CD4-positive, CD25-positive, alpha-beta regulatory T cell (primary cell): ENCODE measurements at regions not wholly inside any gene's neighbourhood (a gene's known extent, or its start where the extent isn't known, plus 50 kb on each side); places are given as distances from the start of the nearest gene placed in this dataset.

ENCODE experiments used
- ATAC-seq, 2 donors: fragments of 150-1000 bp; cut with Tn5 transposase; one replicate each; pipeline ENCODE4 v1.10.0; 2021; ENCODE audit warnings: low read depth in 2 of 2, moderate number of reproducible peaks in 2 of 2, moderate library complexity in 1 of 2
- DNase-seq, 3 donors: peaks; one replicate each; pipeline versions ENCODE4 v3.0.0 to v3.0.0-alpha.2; 2012 to 2022; ENCODE audit warnings: mixed read lengths in 1 of 3
- H3K27ac ChIP-seq: one replicate; pipeline ENCODE4 v1.7.0; 2013; ENCODE audit warnings: mild to moderate bottlenecking, low read length; ENCODE audit not compliant: insufficient read depth, poor library complexity, severe bottlenecking
- H3K27me3 ChIP-seq: one replicate; pipeline ENCODE4 v1.7.0; 2013; ENCODE audit warnings: low read length; ENCODE audit not compliant: control insufficient read depth, insufficient read depth
- H3K36me3 ChIP-seq: one replicate; pipeline ENCODE4 v1.7.0; 2013; ENCODE audit warnings: mild to moderate bottlenecking, low read length, moderate library complexity; ENCODE audit not compliant: control insufficient read depth, insufficient read depth
- H3K4me1 ChIP-seq: 2 replicates; pipeline ENCODE4 v1.7.0; 2013; ENCODE audit warnings: mild to moderate bottlenecking, low read length; ENCODE audit not compliant: insufficient read depth, control insufficient read depth, poor library complexity, severe bottlenecking
- H3K4me3 ChIP-seq: one replicate; pipeline ENCODE4 v1.7.0; 2013; ENCODE audit warnings: low read depth, mild to moderate bottlenecking, low read length, moderate library complexity
- H3K9me3 ChIP-seq, 2 experiments: 1 replicate in 1 of 2; 2 replicates in 1 of 2; pipeline ENCODE4 v1.7.0; 2013; ENCODE audit warnings: low read length in 2 of 2, mild to moderate bottlenecking in 1 of 2, moderate library complexity in 1 of 2; ENCODE audit not compliant: control insufficient read depth in 2 of 2
- H3K27ac Mint-ChIP-seq, 3 donors: one replicate each; pipeline ENCODE4 v1.8.0; 2020 to 2022; ENCODE audit warnings: mild to moderate bottlenecking in 3 of 3, mixed read lengths in 3 of 3, moderate library complexity in 2 of 3
- H3K27me3 Mint-ChIP-seq: one replicate; pipeline ENCODE4 v1.8.0; 2022; ENCODE audit warnings: mild to moderate bottlenecking, mixed read lengths
- H3K36me3 Mint-ChIP-seq: one replicate; pipeline ENCODE4 v1.8.0; 2020; ENCODE audit warnings: mixed read lengths
- H3K4me1 Mint-ChIP-seq, 4 donors: one replicate each; pipeline ENCODE4 v1.8.0; 2020 to 2022; ENCODE audit warnings: mixed read lengths in 4 of 4, mild to moderate bottlenecking in 1 of 4
- H3K4me3 Mint-ChIP-seq, 4 donors: one replicate each; pipeline ENCODE4 v1.8.0; 2020 to 2022; ENCODE audit warnings: mild to moderate bottlenecking in 4 of 4, mixed read lengths in 4 of 4, moderate library complexity in 3 of 4
- H3K9me3 Mint-ChIP-seq, 7 donors: one replicate each; pipeline ENCODE4 v1.8.0; 2020 to 2022; ENCODE audit warnings: mixed read lengths in 7 of 7, mild to moderate bottlenecking in 3 of 7, moderate library complexity in 2 of 7

- Mint-ChIP-seq H3K27ac (no peak overlapping the region), H3K27me3 (no peaks in the 10 kb centered on the region), H3K4me3 (peak overlapping the region in 1 of 4 donors; percentile 29), H3K4me1 (no peaks in the 10 kb centered on the region), H3K9me3 (peaks cover 0 to 2% (median 0%) of the 10 kb centered on the region in 7 donors), H3K36me3 (no peaks in the 10 kb centered on the region)
- no peaks in the 10 kb centered on the region for H3K36me3 ChIP-seq
- H3K27ac ChIP-seq: no peak overlapping the region
- no peak for DNase-seq
- no peaks in the 10 kb centered on the region for H3K9me3 ChIP-seq
- H3K4me3 ChIP-seq: no peak overlapping the region
- no peak for ATAC-seq
- no peaks in the 10 kb centered on the region for H3K27me3 ChIP-seq
- no peaks in the 10 kb centered on the region for H3K4me1 ChIP-seq
Measured at GRCh38 chr2:15708161-15708560, 116.5 kb downstream of the DDX1 start.

DNA sequence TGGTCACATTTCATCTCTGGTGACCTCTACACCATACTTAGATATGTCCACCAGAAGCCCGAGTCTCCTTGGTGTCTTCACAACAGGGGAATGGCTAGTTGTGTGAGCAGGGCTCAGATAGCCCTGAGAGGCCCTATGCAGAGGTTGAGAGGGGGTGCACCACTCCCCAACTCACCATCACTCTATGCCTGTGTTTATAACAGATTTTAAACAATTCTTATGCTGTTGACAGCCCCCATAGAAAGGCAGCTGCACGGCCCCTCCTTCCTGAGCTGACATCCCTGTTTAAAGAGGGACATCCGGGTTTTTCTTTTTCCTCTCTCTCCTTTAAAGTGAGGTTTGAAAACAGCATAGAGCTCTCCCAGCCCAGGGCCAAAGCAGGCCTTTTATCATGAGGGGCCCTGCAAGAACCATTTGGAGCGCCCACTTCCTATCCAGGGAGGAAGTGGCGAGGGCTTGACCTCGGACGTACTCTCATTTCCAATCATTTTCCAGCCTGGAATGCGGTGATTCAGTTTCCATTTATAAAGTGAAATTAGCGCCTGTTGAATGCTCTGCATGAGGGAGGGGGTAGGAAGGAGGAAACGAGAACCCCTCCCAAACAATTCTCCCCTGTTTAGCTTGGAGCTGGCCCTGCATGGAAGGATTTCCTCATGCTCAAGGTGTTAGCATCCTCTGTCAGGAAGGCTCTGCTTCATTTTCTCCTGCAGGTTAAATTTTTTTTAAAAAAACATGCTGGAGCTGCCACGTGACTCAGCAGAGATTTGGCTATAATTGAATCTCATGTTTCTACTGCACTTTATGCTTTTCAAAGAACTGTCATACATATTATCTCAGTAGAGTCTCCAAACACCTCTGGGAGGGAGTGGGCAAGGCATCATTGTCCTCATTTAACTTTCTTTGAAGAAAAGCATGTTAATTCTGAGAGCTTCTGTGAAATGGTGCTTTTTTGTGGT is 117.5 kb downstream of the DDX1 start:
- Mint-ChIP-seq H3K36me3 (no peaks in the 10 kb centered on the region), H3K4me1 (no peaks in the 10 kb centered on the region), H3K27ac (no peak overlapping the region), H3K27me3 (no peaks in the 10 kb centered on the region), H3K9me3 (peaks cover 0 to 2% (median 0%) of the 10 kb centered on the region in 7 donors), H3K4me3 (no peak overlapping the region)
- H3K9me3 ChIP-seq: no peaks in the 10 kb centered on the region
- H3K36me3 ChIP-seq: no peaks in the 10 kb centered on the region
- no peak overlapping the region for H3K4me3 ChIP-seq
- H3K4me1 ChIP-seq: no peaks in the 10 kb centered on the region
- no peak overlapping the region for H3K27ac ChIP-seq
- DNase-seq (no peak), ATAC-seq (no peak)
- no peaks in the 10 kb centered on the region for H3K27me3 ChIP-seq

DNA sequence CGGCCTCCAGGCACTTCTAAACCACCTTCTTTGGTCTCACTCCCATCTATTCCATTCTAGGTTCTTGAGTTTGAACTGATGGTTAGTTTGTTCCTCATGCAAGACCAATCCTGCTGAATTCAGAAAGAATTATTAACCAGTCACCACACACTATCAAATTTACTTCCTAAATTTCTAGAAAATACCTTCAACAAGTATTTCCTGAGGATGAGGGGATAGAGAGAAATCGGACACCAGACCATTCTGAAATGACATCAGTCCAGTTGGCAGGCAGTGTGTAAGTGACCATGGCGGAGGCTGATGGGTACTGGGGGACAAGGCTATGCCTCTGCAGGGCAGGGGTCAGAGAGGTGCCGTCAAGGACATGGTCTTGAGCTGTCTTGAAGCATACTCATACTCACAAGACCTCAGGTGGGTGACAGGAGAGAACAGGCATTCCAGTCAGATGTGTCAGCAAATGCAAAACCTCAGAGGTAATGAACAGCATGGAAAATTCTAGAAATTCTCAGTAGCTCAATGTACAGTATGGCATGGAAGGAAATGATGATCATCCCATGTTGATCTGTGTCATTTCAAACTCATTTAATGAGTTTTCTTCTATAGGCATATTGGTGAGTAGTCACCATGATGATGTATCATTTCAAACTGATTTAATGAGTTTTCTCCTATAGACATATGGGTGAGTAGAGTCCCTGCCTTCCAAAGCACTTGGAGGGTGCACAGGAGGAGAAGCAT is 119.6 kb downstream of the DDX1 start:
- Mint-ChIP-seq H3K27ac (no peak overlapping the region), H3K36me3 (no peaks in the 10 kb centered on the region), H3K4me1 (no peaks in the 10 kb centered on the region), H3K9me3 (peaks cover 0 to 2% (median 0%) of the 10 kb centered on the region in 7 donors), H3K4me3 (no peak overlapping the region), H3K27me3 (no peaks in the 10 kb centered on the region)
- no peak overlapping the region for H3K4me3 ChIP-seq
- no peaks in the 10 kb centered on the region for H3K9me3 ChIP-seq
- H3K4me1 ChIP-seq: no peaks in the 10 kb centered on the region
- ATAC-seq (no peak), DNase-seq (no peak)
- no peaks in the 10 kb centered on the region for H3K36me3 ChIP-seq
- no peak overlapping the region for H3K27ac ChIP-seq
- no peaks in the 10 kb centered on the region for H3K27me3 ChIP-seq

GRCh38 chr2:15712551-15713342 is 121.1 kb downstream of the DDX1 start:
- no peak overlapping the region for H3K27ac ChIP-seq
- no peaks in the 10 kb centered on the region for H3K9me3 ChIP-seq
- H3K27me3 ChIP-seq: no peaks in the 10 kb centered on the region
- no peaks in the 10 kb centered on the region for H3K36me3 ChIP-seq
- Mint-ChIP-seq H3K36me3 (no peaks in the 10 kb centered on the region), H3K4me1 (no peaks in the 10 kb centered on the region), H3K27me3 (peaks cover 4% of the 10 kb centered on the region), H3K27ac (no peak overlapping the region), H3K4me3 (no peak overlapping the region), H3K9me3 (peaks cover 0 to 2% (median 0%) of the 10 kb centered on the region in 7 donors)
- DNase-seq (no peak), ATAC-seq (no peak)
- H3K4me1 ChIP-seq: no peaks in the 10 kb centered on the region
- no peak overlapping the region for H3K4me3 ChIP-seq

GRCh38 chr2:15713475-15713874 is 121.8 kb downstream of the DDX1 start:
- no peak overlapping the region for H3K4me3 Mint-ChIP-seq

GRCh38 chr2:15714002-15714401 is 122.3 kb downstream of the DDX1 start:
- H3K9me3 ChIP-seq: no peaks in the 10 kb centered on the region
- DNase-seq: no peak
- no peaks in the 10 kb centered on the region for H3K27me3 ChIP-seq
- H3K27ac Mint-ChIP-seq: no peak overlapping the region
- H3K36me3 Mint-ChIP-seq: no peaks in the 10 kb centered on the region
- H3K36me3 ChIP-seq: no peaks in the 10 kb centered on the region
- H3K4me1 Mint-ChIP-seq: no peaks in the 10 kb centered on the region
- peaks cover 0 to 2% (median 0%) of the 10 kb centered on the region in 7 donors for H3K9me3 Mint-ChIP-seq
- H3K27me3 Mint-ChIP-seq: peaks cover 7% of the 10 kb centered on the region
- no peak overlapping the region for H3K4me3 Mint-ChIP-seq
- ATAC-seq: no peak
- H3K27ac ChIP-seq: no peak overlapping the region
- H3K4me3 ChIP-seq: no peak overlapping the region
- no peaks in the 10 kb centered on the region for H3K4me1 ChIP-seq

More at GRCh38 chr2:15713475-15713874, 121.8 kb downstream of the DDX1 start:
- Histone ChIP-seq H3K9me3 (no peaks in the 10 kb centered on the region), H3K4me1 (no peaks in the 10 kb centered on the region), H3K27me3 (no peaks in the 10 kb centered on the region), H3K4me3 (no peak overlapping the region), H3K36me3 (no peaks in the 10 kb centered on the region), H3K27ac (no peak overlapping the region)
- H3K27me3 Mint-ChIP-seq: peaks cover 4% of the 10 kb centered on the region
- H3K36me3 Mint-ChIP-seq: no peaks in the 10 kb centered on the region
- peaks cover 0 to 2% (median 0%) of the 10 kb centered on the region in 7 donors for H3K9me3 Mint-ChIP-seq
- DNase-seq: no peak
- H3K4me1 Mint-ChIP-seq: no peaks in the 10 kb centered on the region
- no peak overlapping the region for H3K27ac Mint-ChIP-seq
- no peak for ATAC-seq

DNA sequence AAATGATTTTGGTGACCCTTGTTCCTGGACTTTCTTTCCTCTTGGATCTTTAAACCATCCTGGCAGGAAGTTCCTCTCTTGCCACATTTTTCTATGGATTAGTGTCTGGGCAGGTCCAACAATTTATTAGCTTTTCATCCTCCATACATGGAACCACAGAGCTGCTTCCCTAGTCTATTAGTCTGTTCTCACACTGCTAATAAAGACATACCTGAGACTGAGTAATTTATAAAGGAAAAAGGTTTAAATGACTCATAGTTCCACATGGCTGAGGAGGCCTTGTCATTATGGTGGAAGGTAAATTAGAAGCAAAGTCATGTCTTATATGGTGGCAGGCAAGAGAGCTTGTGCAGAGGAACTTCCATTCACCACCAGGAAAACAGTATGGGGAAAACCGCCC is 122.9 kb downstream of the DDX1 start:
- no peak overlapping the region for H3K27ac Mint-ChIP-seq
- peaks cover 0 to 2% (median 0%) of the 10 kb centered on the region in 7 donors for H3K9me3 Mint-ChIP-seq
- Histone ChIP-seq H3K4me1 (no peaks in the 10 kb centered on the region), H3K27me3 (no peaks in the 10 kb centered on the region), H3K4me3 (no peak overlapping the region), H3K27ac (no peak overlapping the region), H3K9me3 (no peaks in the 10 kb centered on the region), H3K36me3 (no peaks in the 10 kb centered on the region)
- H3K4me1 Mint-ChIP-seq: no peaks in the 10 kb centered on the region
- DNase-seq (no peak), ATAC-seq (no peak)
- H3K36me3 Mint-ChIP-seq: no peaks in the 10 kb centered on the region
- H3K4me3 Mint-ChIP-seq: no peak overlapping the region
- H3K27me3 Mint-ChIP-seq: peaks cover 8% of the 10 kb centered on the region
